K562 (cell line): ENCODE measurements at regions not wholly inside any gene's neighbourhood (a gene's known extent, or its start where the extent isn't known, plus 50 kb on each side); places are given as distances from the start of the nearest gene placed in this dataset.

ENCODE experiments used
- ATAC-seq: fragments of 200-7000 bp; cut with Tn5 transposase; 3 replicates; pipeline ENCODE4 v1.9.1; 2020; ENCODE audit warnings: moderate library complexity
- BruUV-seq: library from RNA; stranded (reverse); fragments of 400-500 nt; replicated peaks from 2 replicates; lab custom pipeline; 2021; lab: Mats Ljungman, UMichigan
- CTCF ChIA-PET: fragments of 300-600 bp; formaldehyde crosslinking; extraction: SDS; loops from one replicate; lab custom pipeline; 2021; ENCODE audit warnings: low intra/inter-chr PET ratio; lab: Yijun Ruan, JAX
- POLR2A ChIA-PET: fragments of 300-600, 350-650 bp; sonication (Branson Sonifier 250); formaldehyde crosslinking; extraction: SDS; loops from one replicate; lab custom pipeline; 2021; ENCODE audit warnings: antibody characterized with exemption, inconsistent platforms; lab: Yijun Ruan, JAX
- DNase-seq, 4 experiments: peaks; one replicate each; pipeline versions ENCODE4 v3.0.0 to v3.0.0-alpha.2; 2011 to 2018; ENCODE audit warnings: low spot score in 3 of 4, mixed read lengths in 3 of 4; ENCODE audit errors: extremely low read depth in 1 of 4
- FAIRE-seq: peaks from 2 replicates; lab custom pipeline; 2011; peaks lifted over from hg19 to GRCh38; lab: Jason Lieb, UNC
- H2AFZ ChIP-seq: 2 replicates; pipeline ENCODE4 v1.6.0; 2011; ENCODE audit warnings: low read depth, low read length, control low read depth, inconsistent platforms
- H3K27ac ChIP-seq: fragments of 200-600 bp; 3 replicates; pipeline ENCODE4 v1.8.0; 2011; ENCODE audit warnings: low read depth, mild to moderate bottlenecking, control low read depth, inconsistent platforms, low read length, moderate library complexity, mixed read lengths; ENCODE audit errors: extremely low read depth
- H3K27me3 ChIP-seq, 2 experiments: fragments of 300-600 bp in 1 of 2; 2 replicates in 1 of 2; 3 replicates in 1 of 2; pipeline versions ENCODE4 v1.6.0 to v1.8.0; 2011; ENCODE audit warnings: inconsistent platforms in 2 of 2, low read length in 2 of 2, mild to moderate bottlenecking in 1 of 2, mixed read lengths in 1 of 2, moderate library complexity in 1 of 2; ENCODE audit not compliant: control insufficient read depth in 2 of 2, insufficient read depth in 2 of 2
- H3K36me3 ChIP-seq: fragments of 300-600 bp; 3 replicates; pipeline ENCODE4 v1.8.0; 2011; ENCODE audit warnings: mild to moderate bottlenecking, low read length, inconsistent platforms; ENCODE audit not compliant: control insufficient read depth, insufficient read depth
- H3K4me1 ChIP-seq, 2 experiments: fragments of 200-600 bp in 1 of 2; replicated peaks in 1 of 2; 2 replicates in 1 of 2; 3 replicates in 1 of 2; pipeline versions ENCODE4 v1.5.1 to v1.8.0; 2011; ENCODE audit warnings: inconsistent platforms in 2 of 2, low read length in 2 of 2, mild to moderate bottlenecking in 1 of 2, mixed read lengths in 1 of 2, moderate library complexity in 1 of 2; ENCODE audit not compliant: control insufficient read depth in 2 of 2, insufficient read depth in 2 of 2
- H3K4me2 ChIP-seq: 2 replicates; pipeline ENCODE4 v1.6.1; 2011; ENCODE audit warnings: low read length, control low read depth, inconsistent platforms, mixed read lengths; ENCODE audit not compliant: insufficient read depth
- H3K4me3 ChIP-seq: fragments of 200-600 bp; sonication (generic), shearing (Covaris generic); 2 replicates; pipeline ENCODE4 v1.5.1; 2016; ENCODE audit warnings: control low read depth, inconsistent platforms
- H3K79me2 ChIP-seq: fragments of 200-600 bp; 3 replicates; pipeline ENCODE4 v1.8.0; 2011; ENCODE audit warnings: low read length, inconsistent platforms; ENCODE audit not compliant: control insufficient read depth, insufficient read depth
- H3K9ac ChIP-seq, 2 experiments: 2 replicates each; pipeline versions ENCODE4 v1.6.0 to v1.6.1; 2011; ENCODE audit warnings: low read depth in 2 of 2, low read length in 2 of 2, control low read depth in 1 of 2, inconsistent platforms in 1 of 2, mild to moderate bottlenecking in 1 of 2, mixed read lengths in 1 of 2; ENCODE audit not compliant: insufficient read depth in 1 of 2
- H3K9me1 ChIP-seq: one replicate; pipeline ENCODE4 v1.6.0; 2011; ENCODE audit warnings: inconsistent platforms, mild to moderate bottlenecking, low read length, moderate library complexity; ENCODE audit not compliant: control insufficient read depth, insufficient read depth
- H3K9me3 ChIP-seq: replicated peaks from 2 replicates; pipeline ENCODE4 v1.5.1; 2011; ENCODE audit warnings: low read depth, low read length, inconsistent platforms; ENCODE audit not compliant: control insufficient read depth, insufficient read depth
- H4K20me1 ChIP-seq: replicated peaks from 2 replicates; pipeline ENCODE4 v1.6.1; 2011; ENCODE audit warnings: low read length, inconsistent platforms, mixed read lengths; ENCODE audit not compliant: control insufficient read depth, insufficient read depth
- BRD4 ChIP-seq: fragments of 200-600 bp; sonication (generic); IDR thresholded peaks from 2 replicates; pipeline ENCODE4 v1.6.1; 2017; ENCODE audit warnings: inconsistent platforms
- BRD9 ChIP-seq: fragments of 450-650 bp; IDR thresholded peaks from 2 replicates; pipeline ENCODE4 v1.6.1; 2018; ENCODE audit warnings: low read depth; ENCODE audit not compliant: partially characterized antibody
- CBFB ChIP-seq: sonication (generic); formaldehyde crosslinking; IDR thresholded peaks from 2 replicates; pipeline ENCODE4 v1.4.0; 2020; ENCODE audit warnings: mild to moderate bottlenecking, missing genetic modification reagents
- CEBPB ChIP-seq: fragments of 450-650 bp; IDR thresholded peaks from 2 replicates; pipeline ENCODE4 v1.6.1; 2016; ENCODE audit warnings: missing genetic modification characterization, missing compliant biosample characterization
- CEBPG ChIP-seq, 3 experiments: fragments of 200-800 bp in 1 of 3; sonication (Bioruptor generic) in 1 of 3; sonication (generic) in 1 of 3; formaldehyde crosslinking in 1 of 3; IDR thresholded peaks in 2 of 3; conservative IDR thresholded peaks in 1 of 3; 2 replicates each; pipeline versions ENCODE4 v1.6.1 to v1.8.0; 2016 to 2022; ENCODE audit warnings: missing compliant biosample characterization in 2 of 3, missing genetic modification characterization in 2 of 3, mild to moderate bottlenecking in 1 of 3, missing genetic modification reagents in 1 of 3
- EGR1 ChIP-seq: fragments of 450-650 bp; conservative IDR thresholded peaks from 2 replicates; pipeline ENCODE4 v1.6.1; 2017; ENCODE audit warnings: mild to moderate bottlenecking
- HDAC6 ChIP-seq: IDR thresholded peaks from 2 replicates; pipeline ENCODE4 v1.6.1; 2012; ENCODE audit warnings: low read depth, mild to moderate bottlenecking, control low read depth, inconsistent platforms, low read length, moderate library complexity
- HIVEP1 ChIP-seq: fragments of 250-450 bp; sonication (Bioruptor Pico); IDR thresholded peaks from 2 replicates; pipeline ENCODE4 v1.4.0; 2020; ENCODE audit warnings: mild to moderate bottlenecking
- MAFK ChIP-seq: IDR thresholded peaks from 2 replicates; pipeline ENCODE4 v1.6.1; 2011; ENCODE audit warnings: low read length, improper control_type of control experiment
- MCM3 ChIP-seq: fragments of 450-650 bp; IDR thresholded peaks from 2 replicates; pipeline ENCODE4 v1.6.1; 2016
- POLR2AphosphoS2 ChIP-seq: IDR thresholded peaks from 2 replicates; pipeline ENCODE4 v1.6.1; 2012; ENCODE audit warnings: low read length, improper control_type of control experiment
- SNIP1 ChIP-seq: fragments of 450-650 bp; IDR thresholded peaks from 2 replicates; pipeline ENCODE4 v1.7.1; 2017; ENCODE audit warnings: low read depth, mild to moderate bottlenecking
- TCF7 ChIP-seq: sonication (generic); IDR thresholded peaks from 2 replicates; pipeline ENCODE4 v1.6.1; 2016; ENCODE audit warnings: antibody characterized with exemption, borderline replicate concordance
- TRIM25 ChIP-seq: fragments of 450-650 bp; IDR thresholded peaks from 2 replicates; pipeline ENCODE4 v1.7.0; 2016; ENCODE audit warnings: borderline replicate concordance
- ZHX1 ChIP-seq: fragments of 150-350 bp; conservative IDR thresholded peaks from 2 replicates; pipeline ENCODE4 v1.6.1; 2014; ENCODE audit warnings: low read length
- ZNF282 ChIP-seq: sonication (generic); formaldehyde crosslinking; IDR thresholded peaks from 2 replicates; pipeline ENCODE4 v1.8.1; 2023; ENCODE audit warnings: missing genetic modification reagents
- WGBS: fragments of 100-300 bp; shearing (Covaris generic); methylation state at CpG from one replicate; pipeline ENCODE4 v1.1.6; 2016; ENCODE audit warnings: low coverage, mixed read lengths; ENCODE audit not compliant: insufficient coverage; ENCODE audit errors: missing lambda C conversion rate; 5-methylcytosine and 5-hydroxymethylcytosine counted together
- in situ Hi-C: fragments of 300-500 bp; cut with MboI; formaldehyde crosslinking; loops from 4 replicates; pipeline ENCODE4 v1.15.0; 2018; ENCODE audit warnings: inconsistent platforms, mixed read lengths
- intact Hi-C: fragments of 100-400 bp; cut with micrococcal nuclease; formaldehyde crosslinking; loops from 2 replicates; pipeline ENCODE4 v1.14.2; 2022

- TF ChIP-seq MAFK (no peak), HIVEP1 (CRISPR knock-in tag) (no peak), POLR2AphosphoS2 (no peak)
Measured at GRCh38 chr6:14429396-14429795, 311.8 kb downstream of the CD83 start (continued).

GRCh38 chr6:14430218-14430617 is 312.6 kb downstream of the CD83 start:
- Histone ChIP-seq H3K9me1 (no peaks in the 10 kb centered on the region), H4K20me1 (no peaks in the 10 kb centered on the region), H3K4me2 (no peak overlapping the region), H3K79me2 (no peaks in the 10 kb centered on the region), H3K9me3 (no peaks in the 10 kb centered on the region), H3K27me3 (no peaks in the 10 kb centered on the region; a peak in 1 of 5 replicates), H3K4me3 (no peak overlapping the region), H3K4me1 (no peaks in the 10 kb centered on the region; a peak in 2 of 5 replicates), H2AFZ (no peak overlapping the region), H3K36me3 (no peaks in the 10 kb centered on the region), H3K9ac (no peak overlapping the region), H3K27ac (no peak overlapping the region)
- TF ChIP-seq HDAC6 (no peak), CEBPB (peak; percentile 77), SNIP1 (no peak), TRIM25 (no peak), ZNF282 (CRISPR knock-in tag) (no peak), BRD4 (no peak), ZHX1 (no peak), CEBPG (CRISPR knock-in tag; IDR thresholded peaks at IDR 0.05) (no peak), CEBPG (tag; conservative IDR thresholded peaks at IDR 0.05 in 1 of 2, IDR thresholded peaks at IDR 0.05 in 1 of 2) (peak; percentile 34 to 86; a peak in 3 of 4 replicates), MAFK (no peak), TCF7 (no peak), BRD9 (no peak), CBFB (CRISPR knock-in tag) (no peak), MCM3 (no peak), EGR1 (no peak)
- FAIRE-seq (no peak), ATAC-seq (no peak), DNase-seq (no peak)
- ChIA-PET CTCF (no interaction called here), POLR2A (interaction anchor here (0.7 kb wide), 1 partner anchor 159 kb away, joined by 3 read pairs; no protein-coding TSS in a partner anchor)
- intact Hi-C loops = no loop called here
- WGBS = 37% methylated on average over 2 of the region's 2 CpGs
- no TSS peak for BruUV-seq
- in situ Hi-C loops = no loop called here
